DLD1 (cell line): ENCODE measurements at regions not wholly inside any gene's neighbourhood (a gene's known extent, or its start where the extent isn't known, plus 50 kb on each side); places are given as distances from the start of the nearest gene placed in this dataset.

Source experiments
- in situ Hi-C: cut with HindIII; loops from 2 replicates; pipeline ENCODE4 v1.10.0; 2017; ENCODE audit warnings: low sequenced_read_pairs

DNA sequence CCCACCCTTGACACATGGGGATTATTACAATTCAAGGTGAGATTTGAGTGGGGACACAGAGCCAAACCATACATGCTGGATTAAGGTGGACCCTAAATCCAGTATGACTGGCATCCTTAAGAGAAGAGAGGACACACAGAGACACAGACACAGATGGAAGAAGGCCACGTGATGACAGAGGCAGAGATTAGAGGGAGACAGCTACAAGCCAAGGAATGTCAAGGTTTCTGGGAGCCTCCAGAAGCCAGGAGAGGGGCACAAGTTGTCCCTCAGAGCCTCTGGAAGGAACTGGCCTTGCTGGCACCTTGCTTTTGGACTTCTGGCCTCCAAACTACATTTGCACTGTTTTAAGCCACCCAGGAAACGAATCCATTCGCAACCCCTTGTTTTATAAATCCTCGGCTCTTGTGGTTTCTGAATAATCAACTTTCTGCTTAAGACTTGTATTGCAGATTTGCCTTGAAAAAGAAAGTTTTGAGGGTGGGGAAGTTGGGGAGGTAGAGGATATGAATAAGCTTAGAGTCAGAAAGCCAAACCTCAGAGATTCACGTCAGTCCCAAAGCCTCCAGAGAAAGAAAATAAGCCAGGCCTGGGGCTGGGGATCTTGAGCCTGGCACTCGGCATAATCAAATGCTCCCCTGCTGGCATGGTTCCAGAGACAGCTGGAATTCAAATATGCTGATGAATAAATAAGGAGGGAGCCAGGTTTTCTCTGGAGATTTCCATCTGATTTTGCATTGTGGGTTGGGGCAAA lies 224.2 kb upstream of the PWP1 start:
- in situ Hi-C loops = loop anchor here (5.0 kb wide), 1 partner anchor 141 kb away; no protein-coding TSS in a partner anchor

DNA sequence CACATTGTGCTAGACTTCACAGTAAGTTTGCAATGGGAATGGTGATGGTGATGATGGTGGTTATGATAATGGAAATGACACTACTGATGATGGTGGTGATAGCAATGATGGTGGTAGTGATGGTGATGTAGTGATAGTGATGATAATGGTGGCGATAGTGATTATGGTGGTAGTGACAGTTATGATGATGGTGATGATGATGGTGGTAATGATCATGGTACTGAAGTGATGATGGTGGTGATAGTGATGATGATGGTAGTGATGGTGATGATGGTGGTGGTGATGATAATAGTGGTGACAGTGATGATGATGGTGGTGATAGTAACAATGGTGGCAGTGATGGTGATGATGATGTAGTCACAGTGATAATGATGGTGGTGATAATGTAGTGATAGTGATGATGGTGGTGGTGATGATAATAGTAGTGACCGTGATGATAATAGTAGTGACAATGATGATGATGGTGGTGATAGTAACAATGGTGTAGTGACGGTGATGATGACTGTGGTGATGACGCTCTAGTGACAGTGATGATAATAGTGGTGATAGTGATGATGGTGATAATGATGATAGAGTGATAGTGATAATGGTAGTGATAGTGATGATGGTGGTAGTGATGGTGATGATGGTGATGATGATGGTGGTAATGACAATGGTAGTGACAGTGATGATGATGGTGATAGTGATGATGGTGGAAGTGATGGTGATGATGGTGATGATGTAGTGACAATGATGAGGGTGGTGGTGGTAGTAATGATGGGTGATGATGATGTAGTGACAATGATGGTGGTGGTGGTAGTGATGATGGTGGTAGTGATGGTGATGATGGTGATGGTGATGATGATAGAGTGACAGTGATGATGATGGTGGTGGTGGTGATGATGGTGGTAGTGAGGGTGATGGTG lies 222.9 kb upstream of the PWP1 start:
- in situ Hi-C loops = loop anchor here (5.0 kb wide), 1 partner anchor 140 kb away; no protein-coding TSS in a partner anchor

DNA sequence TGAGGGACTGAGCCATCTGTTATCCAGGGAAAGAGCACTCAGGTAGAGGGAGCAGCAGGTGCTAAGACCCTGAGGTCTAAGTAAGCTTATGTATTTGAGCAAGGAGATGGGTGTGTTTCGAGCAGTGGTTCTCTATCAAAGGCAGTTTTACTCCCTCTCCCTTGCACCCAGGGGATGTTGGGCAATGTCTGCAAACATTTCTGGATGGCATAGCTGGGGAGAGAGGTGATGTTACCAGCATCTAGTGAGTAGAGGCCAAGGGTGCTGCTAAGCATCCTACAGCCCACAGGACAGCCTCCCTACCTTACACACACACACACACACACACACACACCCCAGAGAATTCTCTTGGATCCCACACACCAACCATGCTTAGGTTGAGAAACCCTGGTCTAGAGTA lies 221.0 kb upstream of the PWP1 start:
- in situ Hi-C loops = loop anchor here (5.0 kb wide), 1 partner anchor 138 kb away; no protein-coding TSS in a partner anchor

DNA sequence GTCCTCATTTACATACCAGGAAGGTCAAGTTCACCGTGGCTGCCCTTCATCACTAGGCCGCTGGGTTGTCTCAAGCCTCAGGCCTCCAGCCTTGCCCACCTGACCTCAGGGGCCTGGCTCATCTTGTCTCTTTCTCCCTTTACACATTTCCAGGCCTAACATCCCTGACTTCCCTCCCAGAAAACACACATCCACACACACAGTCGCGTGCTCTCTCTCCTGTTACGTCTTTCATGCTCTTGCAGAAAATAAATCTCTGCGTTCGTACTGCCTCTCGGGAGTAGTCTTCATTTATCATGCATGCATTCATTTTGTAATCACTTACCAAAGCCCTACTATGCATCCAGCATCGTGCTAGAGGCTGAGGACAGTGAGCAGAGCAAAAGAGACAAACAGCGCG lies 220.0 kb upstream of the PWP1 start:
- in situ Hi-C loops = no loop called here

DNA sequence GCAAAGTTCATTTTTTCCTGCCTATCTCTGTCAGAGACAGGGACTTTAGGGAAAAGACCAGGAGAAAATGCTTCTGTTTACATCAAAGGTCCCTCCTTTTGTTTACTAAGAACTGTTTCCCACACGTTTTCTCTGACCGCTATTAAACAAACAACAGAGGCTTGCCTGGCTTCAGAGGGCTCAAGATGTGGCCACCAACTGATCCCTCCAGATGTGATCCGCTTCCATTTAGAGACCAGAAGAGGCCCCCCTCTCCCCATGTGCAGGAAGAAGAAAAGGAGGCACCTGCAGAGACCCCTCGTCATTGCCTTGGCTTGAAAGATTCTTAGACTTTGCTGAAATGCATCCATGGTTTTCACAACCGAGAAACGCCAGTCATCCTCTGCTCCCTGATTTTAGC lies 217.9 kb upstream of the PWP1 start:
- in situ Hi-C loops = no loop called here

DNA sequence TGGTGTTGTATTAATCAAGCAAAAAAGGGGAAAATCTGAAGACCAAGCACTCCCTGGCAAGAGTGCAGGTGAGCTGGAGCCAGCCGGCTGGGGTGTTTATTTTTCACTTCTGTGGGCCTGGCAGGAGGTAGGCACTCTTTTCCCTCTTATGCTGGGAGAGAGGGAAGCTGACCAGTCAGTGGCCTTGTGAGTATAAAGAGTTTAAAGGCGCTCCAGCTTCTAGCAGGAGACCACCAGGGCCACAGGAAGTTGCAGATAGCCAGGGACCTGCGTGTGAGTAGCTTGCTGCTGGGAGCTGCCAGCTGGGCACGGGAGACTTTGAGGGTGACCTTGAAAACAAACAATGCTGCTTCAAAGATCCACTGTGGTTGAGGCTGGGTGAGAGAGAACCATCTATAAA lies 217.4 kb upstream of the PWP1 start:
- in situ Hi-C loops = no loop called here

DNA sequence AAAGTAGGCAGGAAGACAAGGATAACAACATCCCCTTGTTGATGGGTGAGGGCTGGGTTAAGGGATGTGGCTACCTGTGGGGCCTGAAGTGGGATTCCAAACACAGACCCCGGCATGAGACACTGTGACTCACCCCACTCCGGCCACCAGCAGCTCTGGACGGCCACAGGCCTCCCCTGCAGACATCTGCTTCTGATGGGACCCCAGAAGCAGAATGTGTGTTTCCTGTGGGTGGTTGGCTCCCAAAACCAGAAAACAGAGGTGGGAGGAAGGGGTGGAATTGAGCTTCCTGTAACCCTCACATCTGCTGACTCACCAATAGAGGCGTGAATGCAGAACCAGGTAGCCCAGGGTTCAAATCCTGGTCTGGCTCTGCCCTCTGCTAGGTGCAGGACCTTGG lies 216.6 kb upstream of the PWP1 start:
- in situ Hi-C loops = no loop called here

DNA sequence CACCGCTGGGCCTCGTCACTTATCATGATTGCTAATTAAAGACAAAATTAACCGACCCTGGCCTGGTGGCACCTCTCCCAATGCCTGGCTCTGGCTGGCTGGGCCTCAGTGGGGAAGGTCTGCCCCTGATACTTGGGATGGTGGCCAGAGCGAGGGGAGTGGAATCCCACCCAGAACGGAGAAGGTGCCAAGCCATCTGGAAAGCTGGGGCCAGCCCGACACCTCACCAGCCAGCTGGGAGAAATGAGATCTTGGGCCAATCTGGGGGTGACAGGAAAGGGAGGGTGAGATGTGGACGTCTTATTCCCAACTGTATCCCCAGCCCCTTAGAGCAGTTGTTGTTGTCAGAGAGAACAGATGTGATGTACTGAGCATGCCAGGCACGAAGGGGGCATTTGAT lies 215.0 kb upstream of the PWP1 start:
- in situ Hi-C loops = no loop called here

DNA sequence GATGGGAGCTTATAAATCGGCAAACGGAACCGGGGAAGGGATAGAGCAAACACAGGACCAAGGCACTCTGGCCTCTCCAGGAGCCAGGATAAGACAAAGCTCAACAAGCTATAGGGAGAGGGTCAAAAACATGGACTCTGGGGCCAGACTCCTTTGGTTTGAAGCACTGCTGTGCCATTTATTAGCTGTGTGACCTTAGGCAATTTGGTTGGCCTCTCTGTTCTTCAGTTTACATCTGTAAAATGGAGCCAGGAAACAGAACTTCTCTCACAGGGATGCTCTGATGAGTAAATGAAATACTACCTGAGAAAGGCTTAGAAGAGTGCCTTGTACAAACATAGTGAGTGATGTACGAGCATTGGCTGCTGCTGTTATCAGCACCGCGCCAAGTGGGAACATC lies 213.3 kb upstream of the PWP1 start:
- in situ Hi-C loops = no loop called here

DNA sequence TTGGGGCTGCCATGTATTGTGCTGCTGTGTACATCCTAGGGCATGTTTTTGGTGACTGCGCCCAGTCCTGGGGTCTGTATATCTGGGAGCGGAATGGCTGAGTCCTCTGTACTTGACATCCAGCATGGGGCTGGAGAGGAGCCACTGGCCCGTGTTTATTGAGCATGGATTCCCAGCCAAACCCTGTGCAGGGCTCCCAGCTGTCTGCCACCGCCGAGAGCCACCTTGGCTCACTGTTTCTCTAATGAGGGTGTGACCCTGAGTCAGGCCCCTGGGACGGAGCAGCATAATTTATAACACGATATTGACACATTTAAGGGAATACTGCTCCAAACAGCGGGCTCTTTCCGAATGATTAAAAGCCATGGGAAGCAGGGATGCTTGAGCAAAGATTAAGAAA lies 211.5 kb upstream of the PWP1 start:
- in situ Hi-C loops = no loop called here

DNA sequence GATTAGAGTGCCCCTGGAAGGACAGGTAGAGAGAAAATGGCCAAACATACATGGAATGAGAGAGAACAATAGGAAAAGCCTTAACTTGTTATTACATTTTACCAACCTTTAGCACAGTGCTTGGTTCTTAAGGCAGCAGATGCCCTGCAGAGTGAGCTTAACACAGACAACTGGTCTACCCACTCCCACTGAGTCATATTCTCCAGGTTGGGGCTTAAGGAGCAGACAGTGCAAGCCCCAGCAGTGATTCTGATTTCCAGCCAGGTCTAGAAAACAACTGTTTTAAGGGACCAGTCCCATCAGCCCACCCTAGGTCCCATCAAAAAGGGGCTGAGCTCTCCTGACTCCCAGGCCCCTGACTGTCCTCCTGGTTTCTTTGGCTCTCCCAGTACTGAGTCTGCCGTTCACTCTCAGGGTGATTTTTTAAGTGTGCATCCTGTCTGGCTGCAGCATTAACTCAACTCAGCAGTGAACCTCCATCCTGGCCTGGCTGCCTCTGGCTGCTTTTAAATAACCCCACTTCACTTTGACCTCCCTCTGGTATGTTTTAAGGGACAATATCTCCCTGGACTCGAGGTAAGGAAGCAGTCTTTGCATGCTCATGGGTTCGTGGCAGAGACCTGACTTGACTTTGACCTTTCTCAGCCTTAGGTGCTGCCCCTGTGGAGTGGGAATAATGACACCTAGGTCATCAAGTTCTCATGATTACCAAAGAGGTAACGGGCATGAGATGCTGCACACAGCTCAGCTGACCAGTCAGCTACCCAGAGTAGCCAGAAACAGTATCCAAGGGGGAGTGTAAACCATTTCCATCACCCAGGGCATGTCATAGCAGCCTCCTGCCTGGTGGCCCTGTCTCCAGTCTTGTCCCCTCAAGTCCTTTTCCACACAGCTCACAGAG lies 210.7 kb upstream of the PWP1 start:
- in situ Hi-C loops = no loop called here

DNA sequence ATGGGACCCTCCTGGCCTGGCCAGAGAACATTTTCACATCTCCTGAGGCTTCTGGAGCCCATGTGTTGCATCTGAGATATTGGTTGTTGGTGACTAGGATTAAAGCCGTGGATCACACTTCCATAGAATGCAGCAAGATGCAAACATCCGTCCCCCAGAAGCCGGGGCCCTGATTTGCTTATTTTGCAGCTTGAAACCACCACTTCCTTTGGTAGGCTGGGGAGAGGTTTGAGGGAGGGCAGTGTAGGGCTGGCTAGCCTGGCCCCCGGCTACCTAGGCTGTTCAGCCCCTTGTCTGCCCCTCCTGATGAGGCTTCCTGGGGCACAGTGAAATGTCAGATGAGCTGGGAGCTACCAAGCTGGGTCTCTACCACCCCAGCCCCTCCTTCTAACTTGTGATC lies 209.7 kb upstream of the PWP1 start:
- in situ Hi-C loops = no loop called here

DNA sequence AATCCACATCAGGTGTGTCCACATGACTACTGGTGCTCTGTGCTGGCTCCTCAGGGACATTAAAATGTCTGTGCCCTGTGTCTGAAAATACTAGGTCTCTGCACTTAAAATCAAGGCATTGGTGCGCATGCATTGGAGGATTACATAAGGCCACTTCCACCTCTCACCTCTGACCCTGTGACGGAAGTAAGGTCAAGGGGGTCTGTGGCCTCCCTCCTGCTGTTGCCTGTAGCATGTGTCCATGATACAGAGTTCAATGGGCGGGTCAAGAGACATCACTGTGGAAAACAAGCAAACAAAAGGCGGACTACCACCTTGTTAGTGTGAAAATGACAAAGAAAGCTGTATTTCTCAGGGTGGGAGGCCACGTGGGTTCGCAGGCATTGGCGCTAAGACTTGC lies 208.6 kb upstream of the PWP1 start:
- in situ Hi-C loops = no loop called here

DNA sequence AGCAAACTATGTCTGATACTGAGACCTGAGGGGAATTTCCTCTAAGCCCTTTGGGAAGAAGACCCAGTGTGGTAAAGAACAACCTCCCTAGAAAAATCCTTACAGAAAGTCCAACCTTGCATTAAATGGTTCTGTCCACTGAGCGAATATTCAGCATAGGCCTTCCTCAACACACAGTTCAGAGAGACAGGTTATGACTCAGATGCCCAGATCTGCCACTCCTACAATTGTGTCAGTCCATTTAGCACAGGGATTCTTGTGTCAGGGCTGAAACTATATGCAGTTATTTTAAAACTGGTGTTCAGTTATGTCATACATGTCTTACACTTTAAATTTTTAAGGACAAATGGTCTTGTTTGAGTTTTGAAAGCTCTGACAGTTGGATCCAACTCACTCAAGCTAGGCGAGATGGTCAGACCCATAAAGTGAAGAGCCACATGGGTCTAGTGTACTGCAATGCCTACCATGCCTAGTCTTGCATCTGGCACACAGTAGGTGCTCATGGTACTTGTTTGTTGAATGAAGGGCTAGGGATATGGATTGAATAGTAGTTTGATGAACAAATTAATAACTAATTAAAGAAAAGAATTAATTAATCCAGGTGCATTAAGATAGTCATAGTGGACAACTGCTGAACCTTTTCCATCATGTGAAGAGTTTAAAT lies 207.5 kb upstream of the PWP1 start:
- in situ Hi-C loops = no loop called here

DNA sequence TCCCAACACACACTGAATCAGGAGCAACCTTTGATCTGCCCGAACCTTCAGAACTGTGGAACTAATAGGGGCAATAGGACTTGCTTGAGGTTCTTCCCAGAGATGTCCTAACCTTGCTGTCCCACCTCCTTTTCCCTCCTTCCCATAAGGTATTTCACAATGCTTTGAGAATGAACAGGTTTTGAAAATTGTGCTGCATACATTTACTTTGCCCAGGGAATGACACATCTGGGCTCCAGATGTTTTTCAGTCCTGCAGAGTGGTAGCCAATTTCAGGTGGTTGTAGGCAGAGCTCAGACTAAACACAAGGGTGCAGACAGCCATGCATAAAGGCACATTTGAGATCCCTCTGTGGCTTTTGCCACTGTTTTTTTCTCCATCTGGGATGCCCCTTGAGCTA lies 206.7 kb upstream of the PWP1 start:
- in situ Hi-C loops = no loop called here

DNA sequence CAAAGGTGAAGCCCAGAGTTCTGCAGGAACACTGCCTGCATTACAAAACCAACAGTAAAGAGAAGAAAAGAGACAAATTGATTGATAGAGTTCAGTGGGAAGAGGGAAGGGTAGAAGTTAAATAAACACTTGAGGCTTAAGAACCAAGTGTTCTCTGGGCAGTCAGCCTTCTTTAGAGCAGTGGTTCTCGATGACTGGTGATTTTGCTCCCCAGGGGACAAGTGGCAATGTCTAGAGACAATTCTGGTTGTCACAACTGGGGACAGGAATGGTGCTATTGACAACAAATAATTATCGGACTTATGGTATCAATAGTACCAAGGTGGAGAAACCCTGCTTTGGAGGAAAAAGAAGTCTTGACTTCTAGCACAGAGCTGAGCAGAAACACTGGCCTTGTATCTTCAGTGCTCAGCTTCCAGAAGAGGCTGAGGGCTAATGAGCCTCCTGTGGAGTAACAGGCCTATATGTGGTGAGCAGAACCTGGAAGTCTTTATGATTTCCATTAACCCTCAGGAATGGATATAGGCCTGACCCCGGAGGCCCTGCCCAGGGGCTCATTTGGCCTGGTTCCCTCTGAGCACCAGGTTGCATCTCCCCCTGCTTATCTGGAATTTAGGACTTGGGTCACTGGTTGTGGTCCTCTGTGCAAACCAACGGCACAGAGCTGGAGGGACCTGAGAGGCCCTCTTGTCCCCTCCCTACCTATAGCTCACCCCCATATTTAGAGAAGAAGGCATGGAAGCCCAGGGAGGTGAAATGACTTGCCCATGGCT lies 204.6 kb upstream of the PWP1 start:
- in situ Hi-C loops = no loop called here

DNA sequence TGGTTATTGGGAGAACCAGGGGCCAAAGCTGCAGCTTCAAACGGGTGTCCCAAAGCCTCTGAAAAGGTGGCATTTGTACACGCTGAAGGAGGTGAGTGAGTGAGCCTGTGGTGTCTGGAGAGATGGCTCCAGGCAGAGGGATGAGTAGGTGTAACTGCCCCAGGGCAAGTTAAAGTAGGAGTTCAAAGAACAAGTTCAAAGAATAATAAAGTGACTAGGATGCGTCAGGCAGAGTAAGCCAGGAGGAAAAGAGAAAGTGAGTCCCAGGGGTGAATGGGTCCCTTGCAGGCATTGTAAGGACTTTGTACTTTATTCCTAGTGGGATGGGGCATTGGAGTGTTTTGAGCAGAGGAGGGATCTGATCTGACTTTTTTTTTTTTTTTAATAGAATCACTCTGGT lies 201.4 kb upstream of the PWP1 start:
- in situ Hi-C loops = no loop called here

DNA sequence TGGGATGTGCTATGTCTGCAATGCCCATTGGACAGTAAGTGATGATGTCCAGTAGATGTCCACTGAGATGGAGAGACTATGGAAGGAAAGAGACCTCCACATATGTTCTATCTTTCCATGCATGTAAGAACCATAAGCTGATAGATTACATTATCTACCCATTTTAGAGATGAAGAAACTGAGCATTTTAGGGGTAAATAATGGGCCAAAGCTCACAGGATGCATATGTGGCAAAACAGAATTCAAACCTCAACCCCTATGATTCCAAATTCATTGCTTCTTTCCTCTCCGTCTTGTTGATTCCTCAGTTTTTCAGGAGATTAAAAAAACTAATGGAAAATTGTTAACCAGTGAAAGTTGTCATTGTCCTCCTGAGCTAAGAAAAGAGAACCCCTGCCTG lies 200.7 kb upstream of the PWP1 start:
- in situ Hi-C loops = no loop called here

DNA sequence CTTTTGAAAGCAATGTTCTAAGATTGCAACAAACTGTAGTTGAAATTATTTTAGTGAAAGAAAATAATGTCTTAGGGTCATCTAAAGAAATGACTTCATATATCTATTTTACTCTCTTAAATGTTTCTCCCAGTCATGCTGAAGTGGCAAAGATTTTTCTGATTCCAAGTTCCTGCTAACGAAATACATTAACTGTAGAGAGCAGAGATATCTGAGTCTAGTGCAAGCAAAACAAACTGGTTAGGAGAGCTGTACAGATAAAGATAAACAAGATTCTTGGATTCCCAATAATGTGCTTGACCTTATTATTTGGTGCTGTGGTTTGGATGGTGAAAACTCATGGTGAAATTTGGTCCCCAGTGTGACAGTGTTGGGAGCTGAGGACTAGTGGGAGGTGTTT lies 199.9 kb upstream of the PWP1 start:
- in situ Hi-C loops = no loop called here
